ENCODE measurements at regions not wholly inside any gene's neighbourhood (a gene's known extent, or its start where the extent isn't known, plus 50 kb on each side); places are given as distances from the start of the nearest gene placed in this dataset.
A peak's percentile ranks its signal among the peaks of the same experiment; 100 is the strongest.

DNA sequence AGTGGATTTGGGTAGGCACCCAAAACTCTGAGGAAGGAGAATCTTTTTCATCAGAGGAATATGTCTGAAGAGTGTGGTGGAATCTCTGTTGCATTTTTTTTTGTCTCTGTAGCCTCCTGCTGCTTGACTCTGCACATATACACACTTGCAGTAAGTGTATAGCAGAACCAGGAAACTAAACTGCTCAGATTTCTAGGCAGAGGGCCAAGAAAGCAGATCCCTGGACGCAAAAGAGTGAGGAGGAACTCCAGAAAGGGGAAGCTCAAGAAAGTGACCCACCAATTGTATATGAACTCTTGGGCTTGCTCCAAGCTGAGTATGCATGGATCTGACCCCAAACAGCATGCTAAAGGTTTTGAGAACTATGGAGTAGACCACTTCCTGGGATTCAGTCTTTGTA is 181.8 kb downstream of the GADD45G start:
- WGBS, 2 donors (ENCODE audit: low coverage in 1 of 2) = 5% methylated on average over 1 of the region's 1 CpG; no CpG with 5 or more reads in 1 of the 2 donors

DNA sequence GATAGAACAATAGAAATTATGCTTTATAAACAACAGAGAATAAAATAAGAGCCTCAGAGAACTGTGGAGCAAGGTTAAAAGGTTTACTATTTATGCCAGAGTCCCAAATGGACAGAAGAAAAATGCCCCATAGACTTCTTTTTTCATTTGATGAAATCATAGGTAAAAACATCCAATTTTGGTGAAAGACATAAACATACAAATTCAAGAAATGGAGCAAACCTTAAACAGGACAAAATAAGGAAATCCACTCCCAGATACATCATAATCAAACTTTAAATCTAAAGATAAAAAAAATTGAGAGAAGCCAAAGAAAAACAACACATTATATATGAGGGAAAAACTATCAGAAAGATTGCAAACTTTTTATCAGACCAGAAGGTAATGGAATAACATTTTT is 182.8 kb downstream of the GADD45G start:
- no peak overlapping the region for H3K27ac ChIP-seq
- H3K4me3 ChIP-seq = no peak overlapping the region
- intact Hi-C loops (cut with DNase I; ENCODE audit: low total_unique reads) (no loop called here), in situ Hi-C loops (cut with MboI; ENCODE audit: low pct_ligation_motif_present in 1 of 4, low pct_unique_long_range_greater_than_20kb in 1 of 4, low sequenced_read_pairs in 3 of 4) (no loop called here)
- DNase-seq = no peak
- no peaks in the 10 kb centered on the region for H3K36me3 ChIP-seq
- H3K9me3 ChIP-seq = no peaks in the 10 kb centered on the region
- no peaks in the 10 kb centered on the region for H3K27me3 ChIP-seq
- TF ChIP-seq POLR2A (IDR thresholded peaks at IDR 0.05) = no peak
- TF ChIP-seq POLR2AphosphoS5 (IDR thresholded peaks at IDR 0.05) = no peak
- TF ChIP-seq, protein P1, sequence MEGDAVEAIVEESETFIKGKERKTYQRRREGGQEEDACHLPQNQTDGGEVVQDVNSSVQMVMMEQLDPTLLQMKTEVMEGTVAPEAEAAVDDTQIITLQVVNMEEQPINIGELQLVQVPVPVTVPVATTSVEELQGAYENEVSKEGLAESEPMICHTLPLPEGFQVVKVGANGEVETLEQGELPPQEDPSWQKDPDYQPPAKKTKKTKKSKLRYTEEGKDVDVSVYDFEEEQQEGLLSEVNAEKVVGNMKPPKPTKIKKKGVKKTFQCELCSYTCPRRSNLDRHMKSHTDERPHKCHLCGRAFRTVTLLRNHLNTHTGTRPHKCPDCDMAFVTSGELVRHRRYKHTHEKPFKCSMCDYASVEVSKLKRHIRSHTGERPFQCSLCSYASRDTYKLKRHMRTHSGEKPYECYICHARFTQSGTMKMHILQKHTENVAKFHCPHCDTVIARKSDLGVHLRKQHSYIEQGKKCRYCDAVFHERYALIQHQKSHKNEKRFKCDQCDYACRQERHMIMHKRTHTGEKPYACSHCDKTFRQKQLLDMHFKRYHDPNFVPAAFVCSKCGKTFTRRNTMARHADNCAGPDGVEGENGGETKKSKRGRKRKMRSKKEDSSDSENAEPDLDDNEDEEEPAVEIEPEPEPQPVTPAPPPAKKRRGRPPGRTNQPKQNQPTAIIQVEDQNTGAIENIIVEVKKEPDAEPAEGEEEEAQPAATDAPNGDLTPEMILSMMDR (IDR thresholded peaks at IDR 0.05) = no peak
- TF ChIP-seq EP300 (IDR thresholded peaks at IDR 0.05; ENCODE audit: low read depth) = no peak
- H3K4me1 ChIP-seq = peaks cover 0 to 10% (median 7%) of the 10 kb centered on the region in 4 donors

More for the DNA sequence above, 181.8 kb downstream of the GADD45G start:
- H3K36me3 ChIP-seq = no peaks in the 10 kb centered on the region
- in situ Hi-C loops (cut with MboI; ENCODE audit: low pct_ligation_motif_present in 1 of 4, low pct_unique_long_range_greater_than_20kb in 1 of 4, low sequenced_read_pairs in 3 of 4) (no loop called here), intact Hi-C loops (cut with DNase I; ENCODE audit: low total_unique reads) (no loop called here)
- TF ChIP-seq POLR2AphosphoS5 (IDR thresholded peaks at IDR 0.05) = no peak
- TF ChIP-seq EP300 (IDR thresholded peaks at IDR 0.05; ENCODE audit: low read depth) = no peak
- TF ChIP-seq POLR2A (IDR thresholded peaks at IDR 0.05) = no peak
- TF ChIP-seq, protein P1 (IDR thresholded peaks at IDR 0.05) = no peak
- H3K4me1 ChIP-seq = peaks cover 0 to 11% (median 7%) of the 10 kb centered on the region in 4 donors
- H3K27me3 ChIP-seq = no peaks in the 10 kb centered on the region
- H3K27ac ChIP-seq = no peak overlapping the region
- H3K4me3 ChIP-seq = no peak overlapping the region
- H3K9me3 ChIP-seq = no peaks in the 10 kb centered on the region
- peak; percentile 39 for DNase-seq

DNA sequence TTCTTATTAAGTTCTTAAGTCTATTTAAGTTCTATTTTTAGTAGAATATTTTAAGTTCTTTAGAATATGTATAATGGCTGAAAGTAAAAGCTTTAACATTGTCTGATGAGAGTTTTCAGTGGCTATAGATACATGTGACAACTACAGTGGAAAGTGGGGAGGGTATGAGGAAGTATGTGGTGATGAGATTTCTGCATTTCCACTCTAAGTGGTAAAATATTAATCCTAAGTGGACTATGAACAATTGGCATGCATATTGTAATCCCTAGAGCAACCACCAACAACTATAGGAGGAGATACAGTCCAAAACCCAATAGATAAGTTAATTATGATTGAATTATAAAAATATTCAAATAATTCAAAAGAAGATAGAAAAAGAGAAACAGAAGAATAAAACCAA is 183.6 kb downstream of the GADD45G start:
- no peak for DNase-seq
- no peaks in the 10 kb centered on the region for H3K9me3 ChIP-seq
- TF ChIP-seq POLR2A (IDR thresholded peaks at IDR 0.05) (no peak), EP300 (IDR thresholded peaks at IDR 0.05; ENCODE audit: low read depth) (no peak), POLR2AphosphoS5 (IDR thresholded peaks at IDR 0.05) (no peak)
- TF ChIP-seq, protein P1 (IDR thresholded peaks at IDR 0.05) = no peak
- H3K27ac ChIP-seq = no peak overlapping the region
- H3K4me3 ChIP-seq = no peak overlapping the region
- no peaks in the 10 kb centered on the region for H3K27me3 ChIP-seq
- peaks cover 0 to 10% (median 7%) of the 10 kb centered on the region in 4 donors for H3K4me1 ChIP-seq
- no peaks in the 10 kb centered on the region for H3K36me3 ChIP-seq
- intact Hi-C loops (cut with DNase I; ENCODE audit: low total_unique reads) = no loop called here
- in situ Hi-C loops (cut with MboI; ENCODE audit: low pct_ligation_motif_present in 1 of 4, low pct_unique_long_range_greater_than_20kb in 1 of 4, low sequenced_read_pairs in 3 of 4) = no loop called here

DNA sequence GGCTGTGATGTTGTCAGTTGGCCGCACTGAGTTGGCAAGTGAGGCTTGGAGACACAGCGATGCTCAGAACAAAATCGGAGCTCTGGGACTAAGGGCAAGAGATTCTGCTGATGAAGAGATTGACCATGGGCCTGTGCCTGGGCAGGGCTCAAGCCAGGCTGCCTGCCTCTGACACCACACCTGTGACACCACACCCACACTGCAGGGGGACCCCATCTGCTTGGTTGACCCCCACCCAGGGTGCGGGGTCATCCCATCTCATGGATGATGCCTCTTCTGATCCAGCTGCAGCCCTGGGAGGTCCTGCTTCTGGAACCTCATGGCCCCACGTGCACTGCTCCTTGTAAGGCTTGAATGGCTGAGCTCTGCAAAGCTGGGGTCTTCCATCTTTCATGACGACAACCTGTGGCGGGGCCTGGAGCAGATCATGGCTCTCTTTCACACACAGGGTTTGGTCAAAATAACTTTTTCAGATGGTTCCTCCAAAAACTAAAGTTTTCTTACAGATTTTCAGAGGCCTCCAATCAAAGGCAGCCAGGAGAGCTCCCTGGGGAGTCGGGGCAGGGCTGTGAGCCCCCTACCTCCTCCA is 185.2 kb downstream of the GADD45G start:
- intact Hi-C loops (cut with DNase I; ENCODE audit: low total_unique reads) (no loop called here), in situ Hi-C loops (cut with MboI; ENCODE audit: low pct_ligation_motif_present in 1 of 4, low pct_unique_long_range_greater_than_20kb in 1 of 4, low sequenced_read_pairs in 3 of 4) (no loop called here)
- 89 to 90% methylated on average over 2 to 8 of the region's 8 CpGs for whole genome bisulfite sequencing, 2 donors (ENCODE audit: low coverage in 1 of 2)
- peaks cover 0 to 10% (median 7%) of the 10 kb centered on the region in 4 donors for H3K4me1 ChIP-seq
- no peak overlapping the region for H3K4me3 ChIP-seq
- no peak overlapping the region for H3K27ac ChIP-seq
- no peaks in the 10 kb centered on the region for H3K36me3 ChIP-seq
- no peak for DNase-seq
- H3K27me3 ChIP-seq = no peaks in the 10 kb centered on the region
- TF ChIP-seq POLR2A (IDR thresholded peaks at IDR 0.05) (no peak), POLR2AphosphoS5 (IDR thresholded peaks at IDR 0.05) (no peak), EP300 (IDR thresholded peaks at IDR 0.05; ENCODE audit: low read depth) (no peak)
- TF ChIP-seq, protein P1 (IDR thresholded peaks at IDR 0.05) = no peak
- no peaks in the 10 kb centered on the region for H3K9me3 ChIP-seq
